Kidney epithelial cell (primary cell): ENCODE measurements at regions not wholly inside any gene's neighbourhood (a gene's known extent, or its start where the extent isn't known, plus 50 kb on each side); places are given as distances from the start of the nearest gene placed in this dataset.

Experiments used
- DNase-seq: peaks from one replicate; pipeline ENCODE4 v3.0.0-alpha.2; 2010; ENCODE audit warnings: low read depth
- H3K27me3 ChIP-seq: 2 replicates; pipeline ENCODE4 v1.6.0; 2011; ENCODE audit warnings: low read length; ENCODE audit not compliant: control insufficient read depth, insufficient read depth
- H3K36me3 ChIP-seq: 2 replicates; pipeline ENCODE4 v1.5.1; 2011; ENCODE audit warnings: low read length; ENCODE audit not compliant: control insufficient read depth, insufficient read depth
- H3K4me3 ChIP-seq: 2 replicates; pipeline ENCODE4 v1.5.1; 2011; ENCODE audit warnings: low read depth, mild to moderate bottlenecking, control low read depth, low read length
- TF ChIP-seq, protein P1 (sequence below): IDR thresholded peaks from 2 replicates; pipeline ENCODE4 v1.5.1; 2011; ENCODE audit warnings: mild to moderate bottlenecking, moderate library complexity, low read length, control low read depth, inconsistent platforms; ENCODE audit not compliant: insufficient read depth, poor library complexity, severe bottlenecking

DNA sequence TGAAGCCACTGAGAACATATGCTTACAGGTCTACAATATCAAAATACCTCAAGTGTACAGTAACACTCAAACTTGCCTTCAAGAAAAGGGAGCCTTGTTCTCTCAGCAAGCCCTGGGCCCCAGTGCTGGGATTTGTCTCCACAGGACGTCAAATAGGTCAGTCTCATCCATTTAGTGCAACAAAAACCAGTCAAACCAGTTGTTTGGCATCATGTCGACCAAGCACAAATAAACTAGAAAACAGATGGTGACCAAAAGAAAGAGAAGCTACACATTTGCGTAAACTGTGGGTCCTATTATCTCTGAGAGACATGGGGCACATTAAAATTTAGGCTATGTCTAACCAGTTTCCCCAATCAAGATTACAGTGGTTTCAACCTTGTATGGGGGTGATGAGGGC lies 182.6 kb upstream of the PKDCC start:
- H3K36me3 ChIP-seq: no peaks in the 10 kb centered on the region
- DNase-seq: no peak
- H3K27me3 ChIP-seq: peaks cover 2% of the 10 kb centered on the region
- TF ChIP-seq, protein P1, sequence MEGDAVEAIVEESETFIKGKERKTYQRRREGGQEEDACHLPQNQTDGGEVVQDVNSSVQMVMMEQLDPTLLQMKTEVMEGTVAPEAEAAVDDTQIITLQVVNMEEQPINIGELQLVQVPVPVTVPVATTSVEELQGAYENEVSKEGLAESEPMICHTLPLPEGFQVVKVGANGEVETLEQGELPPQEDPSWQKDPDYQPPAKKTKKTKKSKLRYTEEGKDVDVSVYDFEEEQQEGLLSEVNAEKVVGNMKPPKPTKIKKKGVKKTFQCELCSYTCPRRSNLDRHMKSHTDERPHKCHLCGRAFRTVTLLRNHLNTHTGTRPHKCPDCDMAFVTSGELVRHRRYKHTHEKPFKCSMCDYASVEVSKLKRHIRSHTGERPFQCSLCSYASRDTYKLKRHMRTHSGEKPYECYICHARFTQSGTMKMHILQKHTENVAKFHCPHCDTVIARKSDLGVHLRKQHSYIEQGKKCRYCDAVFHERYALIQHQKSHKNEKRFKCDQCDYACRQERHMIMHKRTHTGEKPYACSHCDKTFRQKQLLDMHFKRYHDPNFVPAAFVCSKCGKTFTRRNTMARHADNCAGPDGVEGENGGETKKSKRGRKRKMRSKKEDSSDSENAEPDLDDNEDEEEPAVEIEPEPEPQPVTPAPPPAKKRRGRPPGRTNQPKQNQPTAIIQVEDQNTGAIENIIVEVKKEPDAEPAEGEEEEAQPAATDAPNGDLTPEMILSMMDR: no peak
- H3K4me3 ChIP-seq: no peak overlapping the region

DNA sequence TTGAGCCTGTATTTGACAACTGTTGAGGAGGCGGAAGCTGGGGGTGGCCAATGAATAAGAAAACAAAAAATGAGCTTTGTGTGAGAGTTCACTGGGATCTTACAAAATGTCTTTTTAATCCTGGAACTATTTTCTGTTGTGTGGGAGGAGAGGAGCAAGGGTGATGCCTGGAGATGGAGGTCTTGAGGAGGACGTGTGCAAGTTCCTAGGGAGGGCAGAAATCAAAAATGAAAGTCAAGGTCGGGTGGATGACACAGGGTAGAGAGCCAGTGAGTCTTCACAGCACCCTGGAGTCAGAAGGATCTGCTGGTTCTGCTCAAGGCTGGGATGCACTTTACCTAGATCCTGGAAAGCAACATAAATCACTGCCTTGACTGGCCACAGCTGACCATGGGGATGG lies 180.3 kb upstream of the PKDCC start:
- TF ChIP-seq, protein P1: no peak
- Histone ChIP-seq H3K4me3 (no peak overlapping the region), H3K27me3 (peaks cover 2% of the 10 kb centered on the region), H3K36me3 (no peaks in the 10 kb centered on the region)
- no peak for DNase-seq

DNA sequence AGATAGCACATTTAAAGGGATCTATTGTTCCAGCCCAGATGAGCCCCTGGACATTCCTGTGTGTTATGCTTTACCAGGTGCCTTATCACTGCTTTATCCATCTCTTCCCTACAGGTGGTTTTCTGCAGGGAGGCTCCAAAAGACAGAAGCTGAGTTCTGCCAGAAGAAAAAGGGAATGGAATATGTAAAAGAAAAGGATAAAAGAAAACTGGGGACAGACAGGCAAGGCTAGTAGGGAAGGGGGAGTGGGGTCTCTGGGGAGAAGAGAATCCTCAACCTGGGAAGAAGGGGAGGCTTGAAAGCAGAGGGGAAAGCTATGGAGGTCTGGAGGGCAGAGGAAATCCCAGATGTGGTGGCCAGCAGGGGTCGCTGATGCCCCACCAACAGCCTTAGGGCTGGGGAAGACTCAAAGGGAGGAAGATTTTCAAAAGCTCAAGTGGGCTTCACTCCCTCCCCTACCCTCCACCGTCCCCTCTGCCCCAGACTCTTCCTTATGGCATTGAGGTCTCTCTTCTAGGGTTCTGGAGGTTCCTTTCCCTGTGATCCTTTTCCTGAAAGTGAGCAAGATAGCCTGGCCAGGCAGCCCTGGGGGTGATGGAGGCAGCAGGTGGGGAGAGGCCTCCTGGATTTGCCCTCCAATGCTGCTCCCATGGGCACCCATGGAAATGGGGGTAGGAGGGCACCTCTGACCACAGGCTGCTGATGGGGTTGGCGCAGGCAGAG lies 178.1 kb upstream of the PKDCC start:
- H3K4me3 ChIP-seq: no peak overlapping the region
- no peak for DNase-seq
- TF ChIP-seq, protein P1: peak; percentile 90

DNA sequence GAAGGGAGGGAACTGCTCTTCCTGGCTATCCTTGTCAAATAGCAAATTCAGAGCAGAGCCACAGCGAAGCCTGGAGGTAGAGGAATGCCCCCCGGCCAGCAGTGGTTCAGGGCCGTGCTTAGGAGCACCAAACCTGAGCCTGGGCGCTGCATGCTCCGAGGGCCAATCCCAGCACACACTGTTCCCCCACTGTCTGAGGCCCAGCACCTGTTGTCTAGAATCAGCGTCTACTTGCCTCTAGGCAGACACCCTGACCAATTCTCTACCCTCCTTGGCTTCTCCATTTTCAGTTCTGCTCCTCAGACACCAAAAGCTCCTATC lies 177.6 kb upstream of the PKDCC start:
- Histone ChIP-seq H3K27me3 (peaks cover 2% of the 10 kb centered on the region), H3K36me3 (no peaks in the 10 kb centered on the region), H3K4me3 (no peak overlapping the region)
- DNase-seq: no peak
- TF ChIP-seq, protein P1: no peak

More for the DNA sequence above, 178.1 kb upstream of the PKDCC start:
- Histone ChIP-seq H3K27me3 (peaks cover 2% of the 10 kb centered on the region), H3K36me3 (no peaks in the 10 kb centered on the region)

DNA sequence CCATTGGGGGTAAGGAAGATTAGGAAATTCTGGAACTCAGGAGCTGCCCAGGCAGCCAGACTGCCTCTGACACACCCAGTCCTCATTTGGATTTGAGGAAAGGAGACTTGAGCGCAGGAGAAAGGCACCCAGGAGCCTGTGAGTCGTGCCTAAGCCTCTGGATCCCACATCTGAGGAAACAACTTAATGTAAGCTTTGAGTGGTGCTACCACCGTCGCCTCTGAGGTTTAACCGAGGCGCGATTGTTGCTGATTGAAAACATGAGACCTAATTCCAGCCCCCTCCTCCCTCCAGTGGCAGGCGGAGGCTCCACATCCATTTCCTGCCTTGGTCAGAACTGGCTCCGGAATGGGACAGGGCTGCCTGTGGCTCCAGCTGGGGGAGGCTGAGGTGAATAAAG lies 176.7 kb upstream of the PKDCC start:
- no peaks in the 10 kb centered on the region for H3K36me3 ChIP-seq
- TF ChIP-seq, protein P1: peak; percentile 40
- DNase-seq: no peak
- H3K4me3 ChIP-seq: no peak overlapping the region
- peaks cover 2% of the 10 kb centered on the region for H3K27me3 ChIP-seq

DNA sequence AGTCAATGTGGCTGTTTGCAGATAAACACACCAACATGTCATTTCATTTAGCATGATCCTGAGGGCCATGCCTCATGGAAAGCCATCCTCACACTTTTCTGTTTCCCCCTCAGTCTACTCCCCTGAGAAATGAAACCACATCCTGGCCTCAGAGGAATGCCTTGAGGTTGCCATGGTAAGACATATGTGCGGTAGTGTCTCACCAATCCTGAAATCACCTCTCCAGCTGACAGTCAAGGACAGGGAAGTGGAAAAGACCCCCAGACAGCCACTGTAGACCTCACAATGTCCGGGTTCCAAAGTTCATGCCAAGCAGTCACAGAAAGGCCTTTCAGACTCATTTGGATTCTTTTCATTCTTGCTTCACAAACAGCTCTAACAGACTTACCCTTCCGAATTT lies 175.2 kb upstream of the PKDCC start:
- Histone ChIP-seq H3K4me3 (no peak overlapping the region), H3K36me3 (no peaks in the 10 kb centered on the region), H3K27me3 (no peaks in the 10 kb centered on the region)
- no peak for DNase-seq
- TF ChIP-seq, protein P1: no peak
